Tibial nerve (tissue), 4 donors: ENCODE measurements at regions not wholly inside any gene's neighbourhood (a gene's known extent, or its start where the extent isn't known, plus 50 kb on each side); places are given as distances from the start of the nearest gene placed in this dataset.

Source experiments
- EP300 ChIP-seq, 2 donors: sonication (generic); formaldehyde crosslinking; IDR thresholded peaks; one replicate each; pipeline ENCODE4 v1.6.1; 2017; ENCODE audit warnings: antibody characterized with exemption in 2 of 2, mild to moderate bottlenecking in 1 of 2
- POLR2A ChIP-seq, 2 donors: fragments of 450-650 bp; IDR thresholded peaks; one replicate each; pipeline ENCODE4 v1.6.1; 2017; ENCODE audit warnings: antibody characterized with exemption in 2 of 2, mild to moderate bottlenecking in 2 of 2, moderate library complexity in 2 of 2
- TF ChIP-seq, protein P1 (sequence below), 5 experiments: fragments of 200-600 bp in 3 of 5; fragments of 450-650 bp in 2 of 5; sonication (generic) in 3 of 5; IDR thresholded peaks; one replicate each; pipeline ENCODE4 v1.5.1; 2016 to 2019; ENCODE audit warnings: antibody characterized with exemption in 5 of 5, mild to moderate bottlenecking in 3 of 5, moderate library complexity in 2 of 5

DNA sequence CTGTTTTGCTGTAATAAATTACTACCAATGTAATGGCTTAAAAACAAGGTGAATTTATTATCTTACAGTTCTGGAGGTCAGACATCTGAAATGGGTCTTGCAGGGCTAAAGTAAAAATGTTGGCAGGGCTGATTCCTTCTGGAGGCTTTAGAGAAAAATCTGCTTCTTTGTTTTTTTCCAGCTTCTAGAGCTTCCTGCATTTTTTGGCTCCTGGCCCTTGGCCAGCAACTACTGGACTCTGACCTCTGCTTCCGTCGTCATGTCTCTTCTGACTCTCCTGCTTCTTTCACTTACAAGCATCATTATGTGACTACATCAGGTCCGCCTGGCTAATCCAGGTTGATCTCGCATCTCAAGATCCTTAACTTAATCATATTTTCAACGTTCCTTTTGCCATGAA, 350.9 kb downstream of the S1PR1 start:
- TF ChIP-seq POLR2A (IDR thresholded peaks at IDR 0.05) = no peak
- TF ChIP-seq, protein P1, sequence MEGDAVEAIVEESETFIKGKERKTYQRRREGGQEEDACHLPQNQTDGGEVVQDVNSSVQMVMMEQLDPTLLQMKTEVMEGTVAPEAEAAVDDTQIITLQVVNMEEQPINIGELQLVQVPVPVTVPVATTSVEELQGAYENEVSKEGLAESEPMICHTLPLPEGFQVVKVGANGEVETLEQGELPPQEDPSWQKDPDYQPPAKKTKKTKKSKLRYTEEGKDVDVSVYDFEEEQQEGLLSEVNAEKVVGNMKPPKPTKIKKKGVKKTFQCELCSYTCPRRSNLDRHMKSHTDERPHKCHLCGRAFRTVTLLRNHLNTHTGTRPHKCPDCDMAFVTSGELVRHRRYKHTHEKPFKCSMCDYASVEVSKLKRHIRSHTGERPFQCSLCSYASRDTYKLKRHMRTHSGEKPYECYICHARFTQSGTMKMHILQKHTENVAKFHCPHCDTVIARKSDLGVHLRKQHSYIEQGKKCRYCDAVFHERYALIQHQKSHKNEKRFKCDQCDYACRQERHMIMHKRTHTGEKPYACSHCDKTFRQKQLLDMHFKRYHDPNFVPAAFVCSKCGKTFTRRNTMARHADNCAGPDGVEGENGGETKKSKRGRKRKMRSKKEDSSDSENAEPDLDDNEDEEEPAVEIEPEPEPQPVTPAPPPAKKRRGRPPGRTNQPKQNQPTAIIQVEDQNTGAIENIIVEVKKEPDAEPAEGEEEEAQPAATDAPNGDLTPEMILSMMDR (IDR thresholded peaks at IDR 0.05) = no peak
- TF ChIP-seq EP300 (IDR thresholded peaks at IDR 0.05) = peak in 1 of 2 donors; percentile 35
